Mesendoderm (in vitro differentiated cells): ENCODE measurements at regions not wholly inside any gene's neighbourhood (a gene's known extent, or its start where the extent isn't known, plus 50 kb on each side); places are given as distances from the start of the nearest gene placed in this dataset.

ENCODE experiments used
- DNase-seq: peaks from one replicate; pipeline ENCODE4 v3.0.0; 2013
- H2AK5ac ChIP-seq: 2 replicates; pipeline ENCODE4 v1.6.1; 2013; ENCODE audit warnings: low read length, inconsistent platforms
- H2BK120ac ChIP-seq: 2 replicates; pipeline ENCODE4 v1.6.1; 2013; ENCODE audit warnings: low read depth, mild to moderate bottlenecking, low read length, moderate library complexity, mixed read lengths
- H2BK15ac ChIP-seq: replicated peaks from 2 replicates; pipeline ENCODE4 v1.6.1; 2013; ENCODE audit warnings: low read depth, mild to moderate bottlenecking, moderate library complexity
- H2BK5ac ChIP-seq: 2 replicates; pipeline ENCODE4 v1.6.1; 2013; ENCODE audit warnings: low read length, inconsistent platforms
- H3K18ac ChIP-seq: 2 replicates; pipeline ENCODE4 v1.6.1; 2013; ENCODE audit warnings: mild to moderate bottlenecking, low read length, mixed read lengths
- H3K23ac ChIP-seq: one replicate; pipeline ENCODE4 v1.6.1; 2013; ENCODE audit warnings: low read length
- H3K27ac ChIP-seq: 2 replicates; pipeline ENCODE4 v1.5.1; 2013; ENCODE audit warnings: low read depth, mild to moderate bottlenecking, inconsistent platforms, low read length, moderate library complexity
- H3K27me3 ChIP-seq: 2 replicates; pipeline ENCODE4 v1.6.1; 2013; ENCODE audit warnings: low read length, control low read depth, mild to moderate bottlenecking, inconsistent platforms; ENCODE audit not compliant: insufficient read depth, poor library complexity
- H3K36me3 ChIP-seq: 2 replicates; pipeline ENCODE4 v1.6.1; 2013; ENCODE audit warnings: low read length, inconsistent platforms; ENCODE audit not compliant: control insufficient read depth, insufficient read depth
- H3K4ac ChIP-seq: one replicate; pipeline ENCODE4 v1.6.1; 2013; ENCODE audit warnings: low read depth, mild to moderate bottlenecking, low read length, moderate library complexity
- H3K4me1 ChIP-seq: 2 replicates; pipeline ENCODE4 v1.6.1; 2013; ENCODE audit warnings: low read depth, low read length, inconsistent platforms; ENCODE audit not compliant: control insufficient read depth
- H3K4me2 ChIP-seq: 2 replicates; pipeline ENCODE4 v1.6.1; 2013; ENCODE audit warnings: low read length
- H3K4me3 ChIP-seq: 2 replicates; pipeline ENCODE4 v1.5.1; 2013; ENCODE audit warnings: mild to moderate bottlenecking, low read length
- H3K56ac ChIP-seq: one replicate; pipeline ENCODE4 v1.6.1; 2013; ENCODE audit warnings: low read length
- H3K79me1 ChIP-seq: 2 replicates; pipeline ENCODE4 v1.6.1; 2013; ENCODE audit warnings: low read length, inconsistent platforms
- H3K79me2 ChIP-seq: 2 replicates; pipeline ENCODE4 v1.6.1; 2013; ENCODE audit warnings: mild to moderate bottlenecking, low read length; ENCODE audit not compliant: control insufficient read depth, insufficient read depth
- H3K9ac ChIP-seq: 2 replicates; pipeline ENCODE4 v1.6.1; 2013; ENCODE audit warnings: low read length, inconsistent platforms
- H4K5ac ChIP-seq: one replicate; pipeline ENCODE4 v1.6.1; 2013; ENCODE audit warnings: low read length
- H4K8ac ChIP-seq: one replicate; pipeline ENCODE4 v1.6.1; 2013; ENCODE audit warnings: low read depth, mild to moderate bottlenecking, control low read depth, low read length, moderate library complexity
- WGBS: extraction: QIAGEN DNeasy Blood & Tissue Kit; methylation state at CpG from one replicate; pipeline ENCODE4 v1.1.7; 2013; ENCODE audit warnings: low lambda C conversion rate, missing lambda C conversion rate; ENCODE audit not compliant: insufficient coverage; ENCODE audit errors: extremely low coverage; 5-methylcytosine and 5-hydroxymethylcytosine counted together

GRCh38 chr2:226304308-226304707, 495.3 kb downstream of the IRS1 start:
- WGBS, result 100% methylated on average over 1 of the region's 3 CpGs
- Histone ChIP-seq H3K4me3 (no peak overlapping the region), H2BK15ac (no peak overlapping the region), H3K9ac (no peak overlapping the region), H4K5ac (no peak overlapping the region), H3K4me2 (no peak overlapping the region), H4K8ac (no peak overlapping the region), H3K27me3 (no peaks in the 10 kb centered on the region), H3K4ac (no peak overlapping the region), H2BK5ac (no peak overlapping the region), H3K27ac (no peak overlapping the region), H2AK5ac (no peak overlapping the region), H3K79me1 (no peaks in the 10 kb centered on the region), H2BK120ac (no peak overlapping the region), H3K56ac (no peak overlapping the region), H3K36me3 (no peaks in the 10 kb centered on the region), H3K18ac (no peak overlapping the region), H3K4me1 (no peaks in the 10 kb centered on the region), H3K79me2 (no peaks in the 10 kb centered on the region), H3K23ac (no peak overlapping the region)
- DNase-seq, result no peak

- Histone ChIP-seq H3K27me3 (no peaks in the 10 kb centered on the region), H3K79me1 (no peaks in the 10 kb centered on the region), H3K36me3 (no peaks in the 10 kb centered on the region), H3K79me2 (no peaks in the 10 kb centered on the region), H4K5ac (no peak overlapping the region), H3K18ac (no peak overlapping the region), H3K4me3 (no peak overlapping the region), H2BK120ac (no peak overlapping the region), H3K4me1 (no peaks in the 10 kb centered on the region), H2AK5ac (no peak overlapping the region), H3K56ac (no peak overlapping the region), H4K8ac (no peak overlapping the region), H3K23ac (no peak overlapping the region), H3K9ac (no peak overlapping the region), H3K4ac (no peak overlapping the region), H3K4me2 (no peak overlapping the region), H2BK15ac (no peak overlapping the region), H2BK5ac (no peak overlapping the region), H3K27ac (no peak overlapping the region)
- WGBS, result no CpG with 5 or more reads among the region's 1 CpG
- DNase-seq, result no peak
Measured at GRCh38 chr2:226303707-226304106, 495.9 kb downstream of the IRS1 start.

GRCh38 chr2:226300196-226300886, 499.3 kb downstream of the IRS1 start:
- Histone ChIP-seq H3K36me3 (no peaks in the 10 kb centered on the region), H2BK5ac (no peak overlapping the region), H3K4me1 (no peaks in the 10 kb centered on the region), H4K8ac (no peak overlapping the region), H2BK15ac (no peak overlapping the region), H3K9ac (no peak overlapping the region), H3K56ac (no peak overlapping the region), H2AK5ac (no peak overlapping the region), H3K79me1 (no peaks in the 10 kb centered on the region), H3K27me3 (no peaks in the 10 kb centered on the region), H3K27ac (no peak overlapping the region), H2BK120ac (no peak overlapping the region), H3K79me2 (no peaks in the 10 kb centered on the region), H3K4me2 (no peak overlapping the region), H3K4ac (no peak overlapping the region), H4K5ac (no peak overlapping the region), H3K23ac (no peak overlapping the region), H3K4me3 (no peak overlapping the region), H3K18ac (no peak overlapping the region)
- no peak for DNase-seq
- no CpG with 5 or more reads among the region's 5 CpGs for WGBS

GRCh38 chr2:226299771-226300170, 499.8 kb downstream of the IRS1 start:
- H2BK5ac ChIP-seq, result no peak overlapping the region
- no peaks in the 10 kb centered on the region for H3K27me3 ChIP-seq
- no peak overlapping the region for H3K23ac ChIP-seq
- no peaks in the 10 kb centered on the region for H3K36me3 ChIP-seq
- no peak overlapping the region for H3K27ac ChIP-seq
- H4K8ac ChIP-seq, result no peak overlapping the region
- H3K4ac ChIP-seq, result no peak overlapping the region
- H3K79me2 ChIP-seq, result no peaks in the 10 kb centered on the region
- H2BK120ac ChIP-seq, result no peak overlapping the region
- H3K9ac ChIP-seq, result no peak overlapping the region
- no peak overlapping the region for H2AK5ac ChIP-seq
- no peak overlapping the region for H3K4me2 ChIP-seq
- H3K4me3 ChIP-seq, result no peak overlapping the region
- no CpG with 5 or more reads among the region's 3 CpGs for WGBS
- no peak overlapping the region for H4K5ac ChIP-seq
- no peaks in the 10 kb centered on the region for H3K4me1 ChIP-seq
- no peak for DNase-seq
- H2BK15ac ChIP-seq, result no peak overlapping the region
- H3K79me1 ChIP-seq, result no peaks in the 10 kb centered on the region
- no peak overlapping the region for H3K18ac ChIP-seq
- H3K56ac ChIP-seq, result no peak overlapping the region

- no peak for DNase-seq
- Histone ChIP-seq H3K79me2 (no peaks in the 10 kb centered on the region), H2BK5ac (no peak overlapping the region), H3K4me1 (no peaks in the 10 kb centered on the region), H3K4me2 (no peak overlapping the region), H3K23ac (no peak overlapping the region), H3K4ac (no peak overlapping the region), H4K8ac (no peak overlapping the region), H3K18ac (no peak overlapping the region), H2BK15ac (no peak overlapping the region), H3K27ac (no peak overlapping the region), H2AK5ac (no peak overlapping the region), H3K4me3 (no peak overlapping the region), H3K36me3 (no peaks in the 10 kb centered on the region), H2BK120ac (no peak overlapping the region), H3K56ac (no peak overlapping the region), H4K5ac (no peak overlapping the region), H3K9ac (no peak overlapping the region), H3K27me3 (no peaks in the 10 kb centered on the region), H3K79me1 (no peaks in the 10 kb centered on the region)
- WGBS, result no CpG with 5 or more reads among the region's 3 CpGs
Measured at GRCh38 chr2:226295681-226296080, 503.9 kb downstream of the IRS1 start.

- no peak overlapping the region for H4K5ac ChIP-seq
- H3K27me3 ChIP-seq, result no peaks in the 10 kb centered on the region
- no peak overlapping the region for H4K8ac ChIP-seq
- H2BK15ac ChIP-seq, result no peak overlapping the region
- no peak overlapping the region for H3K9ac ChIP-seq
- no peak overlapping the region for H3K4me3 ChIP-seq
- H3K27ac ChIP-seq, result no peak overlapping the region
- H3K23ac ChIP-seq, result no peak overlapping the region
- H2BK120ac ChIP-seq, result no peak overlapping the region
- no peak overlapping the region for H3K18ac ChIP-seq
- no peaks in the 10 kb centered on the region for H3K4me1 ChIP-seq
- H3K79me1 ChIP-seq, result no peaks in the 10 kb centered on the region
- no CpG with 5 or more reads among the region's 1 CpG for WGBS
- H3K36me3 ChIP-seq, result no peaks in the 10 kb centered on the region
- H2BK5ac ChIP-seq, result no peak overlapping the region
- H3K56ac ChIP-seq, result no peak overlapping the region
- no peak overlapping the region for H2AK5ac ChIP-seq
- H3K79me2 ChIP-seq, result no peaks in the 10 kb centered on the region
- H3K4ac ChIP-seq, result no peak overlapping the region
- no peak overlapping the region for H3K4me2 ChIP-seq
- no peak for DNase-seq
Measured at GRCh38 chr2:226295123-226295522, 504.5 kb downstream of the IRS1 start.
